Thyroid gland (tissue), 4 donors: ENCODE measurements at regions not wholly inside any gene's neighbourhood (a gene's known extent, or its start where the extent isn't known, plus 50 kb on each side); places are given as distances from the start of the nearest gene placed in this dataset.

Experiments used
- DNase-seq, 2 donors: peaks; one replicate each; pipeline ENCODE4 v3.0.0-alpha.2; 2019
- H3K27ac ChIP-seq, 3 donors: fragments of 200-600 bp; sonication (generic); 1 replicate in 2 of 3; 2 replicates in 1 of 3; pipeline ENCODE4 v1.5.1; 2016 to 2019; ENCODE audit warnings: mild to moderate bottlenecking in 1 of 3, moderate library complexity in 1 of 3
- H3K27me3 ChIP-seq: fragments of 200-600 bp; sonication (generic); one replicate; pipeline ENCODE4 v1.5.1; 2019
- H3K36me3 ChIP-seq, 2 donors: fragments of 200-600 bp; sonication (generic); one replicate each; pipeline ENCODE4 v1.5.1; 2016 to 2019
- H3K4me1 ChIP-seq, 2 donors: fragments of 200-600 bp; sonication (generic); one replicate each; pipeline ENCODE4 v1.5.1; 2017 to 2019
- H3K4me3 ChIP-seq, 3 donors: fragments of 200-600 bp; sonication (generic); replicated peaks in 1 of 3; 1 replicate in 2 of 3; 2 replicates in 1 of 3; pipeline ENCODE4 v1.5.1; 2016; ENCODE audit warnings: mild to moderate bottlenecking in 1 of 3
- H3K9me3 ChIP-seq: fragments of 200-600 bp; sonication (generic); one replicate; pipeline ENCODE4 v1.5.1; 2017
- CTCF ChIP-seq, 6 experiments: fragments of 200-600 bp in 3 of 6; fragments of 450-650 bp in 3 of 6; sonication (generic) in 3 of 6; IDR thresholded peaks; one replicate each; pipeline ENCODE4 v1.5.1; 2016 to 2019; ENCODE audit warnings: antibody characterized with exemption in 6 of 6, mild to moderate bottlenecking in 2 of 6, inconsistent platforms in 1 of 6, moderate library complexity in 1 of 6
- POLR2A ChIP-seq, 2 donors: fragments of 450-650 bp; IDR thresholded peaks; one replicate each; pipeline ENCODE4 v1.6.1; 2017; ENCODE audit warnings: antibody characterized with exemption in 2 of 2, mild to moderate bottlenecking in 2 of 2, moderate library complexity in 1 of 2
- WGBS, 2 donors: methylation state at CpG; one replicate each; pipeline ENCODE4 v1.1.5; 2017; 5-methylcytosine and 5-hydroxymethylcytosine counted together
- intact Hi-C: fragments of 100-400 bp; cut with DNase I; formaldehyde crosslinking; loops from one replicate; pipeline ENCODE4 v1.15.1; 2023

- Histone ChIP-seq H3K36me3 (no peaks in the 10 kb centered on the region), H3K9me3 (no peaks in the 10 kb centered on the region), H3K27ac (no peak overlapping the region), H3K27me3 (no peaks in the 10 kb centered on the region), H3K4me1 (no peaks in the 10 kb centered on the region), H3K4me3 (no peak overlapping the region)
- intact Hi-C loops = no loop called here
- 88 to 93% methylated on average over 5 of the region's 5 CpGs for WGBS, 2 donors
- TF ChIP-seq POLR2A (IDR thresholded peaks at IDR 0.05) (no peak), CTCF (IDR thresholded peaks at IDR 0.05) (no peak)
- DNase-seq = no peak
Observed at GRCh38 chr12:13455778-13456144, 259.2 kb downstream of the EMP1 start.

GRCh38 chr12:13454991-13455777 lies 258.7 kb downstream of the EMP1 start:
- no peaks in the 10 kb centered on the region for H3K27me3 ChIP-seq
- no peaks in the 10 kb centered on the region for H3K9me3 ChIP-seq
- TF ChIP-seq CTCF (IDR thresholded peaks at IDR 0.05) (no peak), POLR2A (IDR thresholded peaks at IDR 0.05) (no peak)
- no peak for DNase-seq
- WGBS, 2 donors = 77 to 82% methylated on average over 3 of the region's 3 CpGs
- no peak overlapping the region for H3K4me3 ChIP-seq
- H3K27ac ChIP-seq = no peak overlapping the region
- peaks cover 0 to 3% of the 10 kb centered on the region in 2 donors for H3K4me1 ChIP-seq
- no peaks in the 10 kb centered on the region for H3K36me3 ChIP-seq
- intact Hi-C loops = no loop called here

GRCh38 chr12:13452955-13453570 lies 256.5 kb downstream of the EMP1 start:
- no peak for DNase-seq
- WGBS, 2 donors = 79 to 90% methylated on average over 4 of the region's 4 CpGs

GRCh38 chr12:13451776-13452175 lies 255.2 kb downstream of the EMP1 start:
- Histone ChIP-seq H3K27me3 (no peaks in the 10 kb centered on the region), H3K4me1 (peaks cover 0 to 8% of the 10 kb centered on the region in 2 donors), H3K9me3 (no peaks in the 10 kb centered on the region), H3K4me3 (no peak overlapping the region), H3K36me3 (no peaks in the 10 kb centered on the region), H3K27ac (no peak overlapping the region)
- 76 to 88% methylated on average over 2 of the region's 2 CpGs for WGBS, 2 donors
- intact Hi-C loops = no loop called here
- TF ChIP-seq CTCF (IDR thresholded peaks at IDR 0.05) (no peak), POLR2A (IDR thresholded peaks at IDR 0.05) (no peak)
- DNase-seq = no peak

More at GRCh38 chr12:13452955-13453570, 256.5 kb downstream of the EMP1 start:
- H3K4me3 ChIP-seq = no peak overlapping the region
- no peaks in the 10 kb centered on the region for H3K9me3 ChIP-seq
- H3K4me1 ChIP-seq = peaks cover 0 to 8% of the 10 kb centered on the region in 2 donors
- H3K27me3 ChIP-seq = no peaks in the 10 kb centered on the region
- no peaks in the 10 kb centered on the region for H3K36me3 ChIP-seq
- H3K27ac ChIP-seq = no peak overlapping the region
- TF ChIP-seq POLR2A (IDR thresholded peaks at IDR 0.05) (no peak), CTCF (IDR thresholded peaks at IDR 0.05) (no peak)
- intact Hi-C loops = no loop called here
